ENCODE measurements at regions not wholly inside any gene's neighbourhood (a gene's known extent, or its start where the extent isn't known, plus 50 kb on each side); places are given as distances from the start of the nearest gene placed in this dataset.
A peak's percentile ranks its signal among the peaks of the same experiment; 100 is the strongest.

GRCh38 chr17:69719474-69720048 is 305.1 kb downstream of the MAP2K6 start:
- no peak for DNase-seq

GRCh38 chr17:69722518-69722917 is 308.0 kb downstream of the MAP2K6 start:
- DNase-seq = no peak

- DNase-seq = no peak
These were observed 308.8 kb downstream of the MAP2K6 start for GRCh38 chr17:69723316-69723715.

GRCh38 chr17:69723741-69724140 is 309.2 kb downstream of the MAP2K6 start:
- DNase-seq = peak; percentile 6

- no peak for DNase-seq
These were observed 309.7 kb downstream of the MAP2K6 start for GRCh38 chr17:69724238-69724637.

- DNase-seq = no peak
These were observed 310.6 kb downstream of the MAP2K6 start for GRCh38 chr17:69725146-69725545.

- no peak for DNase-seq
These were observed 314.3 kb downstream of the MAP2K6 start for GRCh38 chr17:69728816-69729215.

- DNase-seq = peak; percentile 20
These were observed 315.4 kb downstream of the MAP2K6 start for GRCh38 chr17:69729944-69730343.

- no peak for DNase-seq
These were observed 317.9 kb downstream of the MAP2K6 start for GRCh38 chr17:69732272-69732918.

- peak; percentile 76 for DNase-seq
These were observed 318.9 kb downstream of the MAP2K6 start for GRCh38 chr17:69733171-69734012.

GRCh38 chr17:69734656-69735055 is 320.2 kb downstream of the MAP2K6 start:
- peak; percentile 30 for DNase-seq

GRCh38 chr17:69735285-69735684 is 320.8 kb downstream of the MAP2K6 start:
- DNase-seq = no peak

GRCh38 chr17:69743091-69743490 is 328.6 kb downstream of the MAP2K6 start:
- no peak for DNase-seq

GRCh38 chr17:69744512-69745070 is 330.1 kb downstream of the MAP2K6 start:
- no peak for DNase-seq

- no peak for DNase-seq
These were observed 325.1 kb upstream of the KCNJ16 start for GRCh38 chr17:69749911-69750310.

GRCh38 chr17:69757688-69758430 is 317.2 kb upstream of the KCNJ16 start:
- DNase-seq = peak; percentile 83

GRCh38 chr17:69760562-69760961 is 314.5 kb upstream of the KCNJ16 start:
- no peak for DNase-seq

- peak; percentile 21 for DNase-seq
These were observed 314.0 kb upstream of the KCNJ16 start for GRCh38 chr17:69761011-69761410.

GRCh38 chr17:69761767-69762321 is 313.2 kb upstream of the KCNJ16 start:
- peak; percentile 81 for DNase-seq

GRCh38 chr17:69762359-69762758 is 312.7 kb upstream of the KCNJ16 start:
- peak; percentile 34 for DNase-seq

GRCh38 chr17:69762766-69763165 is 312.3 kb upstream of the KCNJ16 start:
- DNase-seq = no peak

GRCh38 chr17:69763503-69763902 is 311.5 kb upstream of the KCNJ16 start:
- DNase-seq = peak; percentile 62

Data from fibroblast of skin of scalp (primary cell).